ENCODE measurements at regions not wholly inside any gene's neighbourhood (a gene's known extent, or its start where the extent isn't known, plus 50 kb on each side); places are given as distances from the start of the nearest gene placed in this dataset.

GRCh38 chr13:63972328-63972727 is 2556.7 kb upstream of the PCDH20 start:
- no peaks in the 10 kb centered on the region for H3K36me3 ChIP-seq (replicated peaks; ENCODE audit: low read depth, low read length)
- no peaks in the 10 kb centered on the region for H4K20me1 ChIP-seq (ENCODE audit: insufficient read depth, low read length)
- no peak overlapping the region for H3K9ac ChIP-seq (ENCODE audit: low read length)
- no peaks in the 10 kb centered on the region for H3K27me3 ChIP-seq (ENCODE audit: low read depth, low read length)
- no peak overlapping the region for H3K4me2 ChIP-seq (ENCODE audit: low read length)
- TF ChIP-seq, protein P1, sequence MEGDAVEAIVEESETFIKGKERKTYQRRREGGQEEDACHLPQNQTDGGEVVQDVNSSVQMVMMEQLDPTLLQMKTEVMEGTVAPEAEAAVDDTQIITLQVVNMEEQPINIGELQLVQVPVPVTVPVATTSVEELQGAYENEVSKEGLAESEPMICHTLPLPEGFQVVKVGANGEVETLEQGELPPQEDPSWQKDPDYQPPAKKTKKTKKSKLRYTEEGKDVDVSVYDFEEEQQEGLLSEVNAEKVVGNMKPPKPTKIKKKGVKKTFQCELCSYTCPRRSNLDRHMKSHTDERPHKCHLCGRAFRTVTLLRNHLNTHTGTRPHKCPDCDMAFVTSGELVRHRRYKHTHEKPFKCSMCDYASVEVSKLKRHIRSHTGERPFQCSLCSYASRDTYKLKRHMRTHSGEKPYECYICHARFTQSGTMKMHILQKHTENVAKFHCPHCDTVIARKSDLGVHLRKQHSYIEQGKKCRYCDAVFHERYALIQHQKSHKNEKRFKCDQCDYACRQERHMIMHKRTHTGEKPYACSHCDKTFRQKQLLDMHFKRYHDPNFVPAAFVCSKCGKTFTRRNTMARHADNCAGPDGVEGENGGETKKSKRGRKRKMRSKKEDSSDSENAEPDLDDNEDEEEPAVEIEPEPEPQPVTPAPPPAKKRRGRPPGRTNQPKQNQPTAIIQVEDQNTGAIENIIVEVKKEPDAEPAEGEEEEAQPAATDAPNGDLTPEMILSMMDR (IDR thresholded peaks at IDR 0.05; ENCODE audit: low read depth, low read length) = no peak
- no peak for TF ChIP-seq EZH2phosphoT487 (IDR thresholded peaks at IDR 0.05; ENCODE audit: low read depth)
- H3K4me1 ChIP-seq (ENCODE audit: low read length) = no peaks in the 10 kb centered on the region
- no peaks in the 10 kb centered on the region for H3K79me2 ChIP-seq (ENCODE audit: low read length)
- H3K9me3 ChIP-seq (ENCODE audit: insufficient read depth, low read length) = no peaks in the 10 kb centered on the region
- H3K4me3 ChIP-seq (ENCODE audit: low read length) = no peak overlapping the region
- H2AFZ ChIP-seq (ENCODE audit: low read depth, low read length) = no peak overlapping the region
- no peak overlapping the region for H3K27ac ChIP-seq (ENCODE audit: low read length)

DNA sequence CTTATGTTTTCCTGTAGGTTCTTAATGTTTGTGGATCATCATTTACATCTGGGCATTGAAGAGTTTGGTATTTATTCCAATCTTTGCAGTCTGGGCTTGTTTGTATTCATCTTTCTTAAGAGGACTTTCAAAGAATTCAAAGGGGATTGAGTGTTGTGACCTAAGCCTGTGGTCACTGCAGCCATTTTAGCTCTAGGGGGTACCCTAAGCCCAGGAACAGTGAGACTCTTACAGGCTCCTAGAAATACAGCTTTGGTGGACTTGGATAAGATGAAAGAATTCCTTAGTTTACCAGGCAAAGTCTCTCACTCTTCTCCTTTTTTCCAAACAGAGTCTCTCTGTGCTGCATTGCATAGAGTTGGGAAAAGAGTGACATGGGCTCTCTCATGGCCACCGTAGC is 2539.0 kb upstream of the PCDH20 start:
- Histone ChIP-seq H3K27me3 (ENCODE audit: low read depth, low read length) (no peaks in the 10 kb centered on the region), H3K36me3 (replicated peaks; ENCODE audit: low read depth, low read length) (no peaks in the 10 kb centered on the region), H3K4me1 (ENCODE audit: low read length) (no peaks in the 10 kb centered on the region), H3K4me3 (ENCODE audit: low read length) (no peak overlapping the region), H3K9ac (ENCODE audit: low read length) (no peak overlapping the region), H3K79me2 (ENCODE audit: low read length) (no peaks in the 10 kb centered on the region), H4K20me1 (ENCODE audit: insufficient read depth, low read length) (no peaks in the 10 kb centered on the region), H3K27ac (ENCODE audit: low read length) (no peak overlapping the region), H2AFZ (ENCODE audit: low read depth, low read length) (no peak overlapping the region), H3K4me2 (ENCODE audit: low read length) (no peak overlapping the region), H3K9me3 (ENCODE audit: insufficient read depth, low read length) (no peaks in the 10 kb centered on the region)
- TF ChIP-seq, protein P1 (IDR thresholded peaks at IDR 0.05; ENCODE audit: low read depth, low read length) = no peak
- no peak for TF ChIP-seq EZH2phosphoT487 (IDR thresholded peaks at IDR 0.05; ENCODE audit: low read depth)

DNA sequence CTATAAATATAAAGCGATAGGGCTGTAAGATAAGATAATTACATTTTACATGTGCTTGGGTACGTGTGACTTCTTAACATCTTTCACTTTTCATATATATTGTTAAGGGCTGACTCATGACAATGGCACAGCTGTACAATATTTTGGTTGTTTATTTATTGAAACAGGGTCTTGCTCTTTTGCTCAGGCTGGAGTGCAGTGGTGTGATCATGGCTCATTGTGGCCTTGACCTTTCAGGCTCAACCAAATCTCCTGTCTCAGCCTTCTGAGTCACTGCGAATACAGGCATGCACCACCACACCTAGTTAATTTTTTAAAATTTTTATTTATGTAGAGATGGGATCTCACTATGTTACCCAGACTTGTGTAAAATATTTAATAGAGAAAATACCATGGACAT is 2532.4 kb upstream of the PCDH20 start:
- H3K27ac ChIP-seq (ENCODE audit: low read length) = no peak overlapping the region
- no peaks in the 10 kb centered on the region for H3K9me3 ChIP-seq (ENCODE audit: insufficient read depth, low read length)
- H3K27me3 ChIP-seq (ENCODE audit: low read depth, low read length) = no peaks in the 10 kb centered on the region
- H3K9ac ChIP-seq (ENCODE audit: low read length) = no peak overlapping the region
- H3K4me1 ChIP-seq (ENCODE audit: low read length) = no peaks in the 10 kb centered on the region
- no peaks in the 10 kb centered on the region for H3K79me2 ChIP-seq (ENCODE audit: low read length)
- TF ChIP-seq, protein P1 (IDR thresholded peaks at IDR 0.05; ENCODE audit: low read depth, low read length) = no peak
- no peak for TF ChIP-seq EZH2phosphoT487 (IDR thresholded peaks at IDR 0.05; ENCODE audit: low read depth)
- no peak overlapping the region for H3K4me2 ChIP-seq (ENCODE audit: low read length)
- no peaks in the 10 kb centered on the region for H4K20me1 ChIP-seq (ENCODE audit: insufficient read depth, low read length)
- H3K36me3 ChIP-seq (replicated peaks; ENCODE audit: low read depth, low read length) = no peaks in the 10 kb centered on the region
- no peak overlapping the region for H2AFZ ChIP-seq (ENCODE audit: low read depth, low read length)
- H3K4me3 ChIP-seq (ENCODE audit: low read length) = no peak overlapping the region

DNA sequence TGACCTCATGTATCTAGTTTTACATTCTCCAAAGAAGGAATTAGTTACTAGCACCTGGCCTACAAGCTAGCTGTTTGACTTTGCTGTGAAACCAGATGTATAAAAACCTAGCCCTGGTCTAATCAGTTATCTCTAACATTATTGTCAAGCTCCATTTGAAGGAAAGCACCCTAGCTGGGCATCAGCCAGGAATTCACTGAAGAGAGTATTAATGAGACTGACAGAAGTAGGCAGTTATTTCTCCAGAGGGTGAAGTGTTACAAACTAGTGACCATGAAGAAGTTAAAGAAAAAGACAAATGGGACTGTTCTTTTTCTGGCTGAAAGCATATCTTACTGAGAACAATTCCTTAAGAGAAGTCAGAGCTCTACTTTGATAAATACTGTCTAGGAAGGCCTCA is 2529.3 kb upstream of the PCDH20 start:
- H4K20me1 ChIP-seq (ENCODE audit: insufficient read depth, low read length) = no peaks in the 10 kb centered on the region
- no peak overlapping the region for H3K4me2 ChIP-seq (ENCODE audit: low read length)
- no peak overlapping the region for H3K27ac ChIP-seq (ENCODE audit: low read length)
- H3K9me3 ChIP-seq (ENCODE audit: insufficient read depth, low read length) = no peaks in the 10 kb centered on the region
- H3K9ac ChIP-seq (ENCODE audit: low read length) = no peak overlapping the region
- no peaks in the 10 kb centered on the region for H3K4me1 ChIP-seq (ENCODE audit: low read length)
- H3K4me3 ChIP-seq (ENCODE audit: low read length) = no peak overlapping the region
- H3K27me3 ChIP-seq (ENCODE audit: low read depth, low read length) = no peaks in the 10 kb centered on the region
- H2AFZ ChIP-seq (ENCODE audit: low read depth, low read length) = no peak overlapping the region
- TF ChIP-seq, protein P1 (IDR thresholded peaks at IDR 0.05; ENCODE audit: low read depth, low read length) = no peak
- no peak for TF ChIP-seq EZH2phosphoT487 (IDR thresholded peaks at IDR 0.05; ENCODE audit: low read depth)
- no peaks in the 10 kb centered on the region for H3K79me2 ChIP-seq (ENCODE audit: low read length)
- H3K36me3 ChIP-seq (replicated peaks; ENCODE audit: low read depth, low read length) = no peaks in the 10 kb centered on the region
